ENCODE measurements at regions not wholly inside any gene's neighbourhood (a gene's known extent, or its start where the extent isn't known, plus 50 kb on each side); places are given as distances from the start of the nearest gene placed in this dataset.

DNA sequence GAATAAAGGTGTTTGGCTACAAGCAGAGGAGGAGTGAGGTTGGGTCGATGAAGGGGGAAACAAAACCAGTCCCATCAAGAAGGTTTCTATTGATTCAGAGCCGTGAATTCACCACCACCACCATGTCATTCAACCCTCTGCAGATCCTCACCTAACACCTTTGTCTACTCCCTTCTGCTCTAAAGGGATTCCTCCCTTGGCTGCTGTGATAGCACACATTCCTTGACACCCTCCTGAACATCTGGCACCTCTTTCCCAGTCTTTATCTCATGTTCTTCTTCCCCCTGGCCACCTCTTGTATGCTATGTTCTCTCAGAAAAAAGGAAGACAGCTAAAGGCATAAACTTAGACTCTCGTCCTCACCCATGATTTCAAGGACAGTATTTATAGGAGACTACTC is 318.0 kb downstream of the GPAM start (continued):
- no peak for TF ChIP-seq EZH2 (IDR thresholded peaks at IDR 0.05; ENCODE audit: low read depth, unreplicated experiment)
- TF ChIP-seq POLR2AphosphoS5 (IDR thresholded peaks at IDR 0.05; ENCODE audit: low read depth) = no peak
- TF ChIP-seq ETS1 (IDR thresholded peaks at IDR 0.05) = no peak
- no peak for TF ChIP-seq ZNF114 (CRISPR knock-in tag; IDR thresholded peaks at IDR 0.05)
- no peak for TF ChIP-seq EZH2phosphoT487 (IDR thresholded peaks at IDR 0.05; ENCODE audit: unreplicated experiment)
- no peak for TF ChIP-seq JUNB (IDR thresholded peaks at IDR 0.05; ENCODE audit: unreplicated experiment)
- no peak for TF ChIP-seq CTCF (conservative IDR thresholded peaks at IDR 0.05; ENCODE audit: low read depth in 2 of 2)
- no peak for TF ChIP-seq NANOG (IDR thresholded peaks at IDR 0.05; ENCODE audit: borderline replicate concordance)

DNA sequence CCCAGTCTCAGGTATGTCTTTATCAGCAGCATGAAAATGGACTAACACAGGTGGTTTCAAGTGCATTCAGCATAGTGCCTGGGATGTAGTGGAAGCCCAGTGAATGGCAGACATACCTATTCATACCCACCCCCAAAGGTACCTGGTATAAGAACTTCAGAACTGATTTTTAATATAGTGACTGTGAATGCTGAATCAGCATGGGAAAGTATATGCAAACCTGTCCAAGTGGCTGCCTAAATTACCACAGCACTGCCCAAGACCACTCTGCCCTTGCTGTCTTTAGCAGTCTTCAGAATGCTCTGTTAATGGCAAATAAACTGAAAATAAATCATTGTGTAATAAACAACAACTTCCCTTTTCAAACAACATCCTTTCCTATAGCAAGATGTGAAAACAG is 312.1 kb downstream of the GPAM start:
- Mint-ChIP-seq H3K4me1 (peaks cover 3% of the 10 kb centered on the region), H3K36me3 (ENCODE audit: low read depth) (peaks cover 8% of the 10 kb centered on the region; the same call in 2 of the 3 replicates), H3K9me3 (peaks cover 11% of the 10 kb centered on the region), H3K27ac (no peak overlapping the region), H3K27me3 (ENCODE audit: insufficient read depth, low read depth, poor library complexity) (peaks cover 3% of the 10 kb centered on the region), H3K4me3 (no peak overlapping the region)
- Histone ChIP-seq H3K27ac (ENCODE audit: low read depth) (no peak overlapping the region), H3K4me1 (ENCODE audit: insufficient read depth) (0 out of 2 replicates have a peak, but pooled peaks cover 4% of the 10 kb centered on the region), H4K20me1 (replicated peaks; ENCODE audit: insufficient read depth) (no peaks in the 10 kb centered on the region), H3K4me3 (no peak overlapping the region), H3F3A (replicated peaks; ENCODE audit: low read depth) (no peaks in the 10 kb centered on the region), H2AFZ (no peak overlapping the region), H3K79me2 (replicated peaks; ENCODE audit: insufficient read depth) (no peaks in the 10 kb centered on the region), H3K27me3 (ENCODE audit: insufficient read depth) (no peaks in the 10 kb centered on the region), H3K4me2 (no peak overlapping the region), H3K9me2 (ENCODE audit: insufficient read depth) (peaks cover 25% of the 10 kb centered on the region; the same call in 1 of the 2 replicates), H3K36me3 (ENCODE audit: insufficient read depth) (no peaks in the 10 kb centered on the region)
- DNase-seq (ENCODE audit: low spot score) = no peak
- no peak for ATAC-seq
- TF ChIP-seq EZH2phosphoT487 (IDR thresholded peaks at IDR 0.05; ENCODE audit: unreplicated experiment) (no peak), ZNF462 (CRISPR knock-in tag; IDR thresholded peaks at IDR 0.05) (no peak), CTCF (conservative IDR thresholded peaks at IDR 0.05; ENCODE audit: low read depth in 2 of 2) (no peak), ZNF331 (CRISPR knock-in tag; IDR thresholded peaks at IDR 0.05; ENCODE audit: low read depth) (no peak), STAT1 (IDR thresholded peaks at IDR 0.05; ENCODE audit: unreplicated experiment) (no peak)
